ENCODE measurements at regions not wholly inside any gene's neighbourhood (a gene's known extent, or its start where the extent isn't known, plus 50 kb on each side); places are given as distances from the start of the nearest gene placed in this dataset.
"Not testable (repeated sequence)": the region's sequence is repeated elsewhere in the genome, so short reads cannot be mapped to it uniquely, and the experiment has no call there.

GRCh38 chr18:70732916-70733315 is 444.1 kb downstream of the SOCS6 start:
- no peak for DNase-seq

- no peak for DNase-seq
Measured at GRCh38 chr18:70732188-70732587, 443.3 kb downstream of the SOCS6 start.

- no peak for DNase-seq
Measured at GRCh38 chr18:70720607-70721006, 431.8 kb downstream of the SOCS6 start.

- DNase-seq = no peak
Measured at GRCh38 chr18:70709720-70710119, 420.9 kb downstream of the SOCS6 start.

GRCh38 chr18:70709144-70709543 is 420.3 kb downstream of the SOCS6 start:
- DNase-seq = no peak

GRCh38 chr18:70705831-70706416 is 417.1 kb downstream of the SOCS6 start:
- no peak for DNase-seq

- no peak for DNase-seq
Measured at GRCh38 chr18:70700496-70700895, 411.7 kb downstream of the SOCS6 start.

GRCh38 chr18:70698574-70698973 is 409.7 kb downstream of the SOCS6 start:
- no peak for DNase-seq

GRCh38 chr18:70693246-70693645 is 404.4 kb downstream of the SOCS6 start:
- DNase-seq = no peak

GRCh38 chr18:70689765-70690164 is 400.9 kb downstream of the SOCS6 start:
- DNase-seq = not testable (repeated sequence)

- DNase-seq = no peak
Measured at GRCh38 chr18:70688286-70688685, 399.4 kb downstream of the SOCS6 start.

- no peak for DNase-seq
Measured at GRCh38 chr18:70684821-70685220, 396.0 kb downstream of the SOCS6 start.

- DNase-seq = no peak
Measured at GRCh38 chr18:70683263-70683662, 394.4 kb downstream of the SOCS6 start.

GRCh38 chr18:70674896-70675295 is 386.1 kb downstream of the SOCS6 start:
- no peak for DNase-seq

- no peak for DNase-seq
Measured at GRCh38 chr18:70673831-70674230, 385.0 kb downstream of the SOCS6 start.

- DNase-seq = peak; percentile 8 to 9
Measured at GRCh38 chr18:70672581-70672980, 383.7 kb downstream of the SOCS6 start.

- peak; percentile 6 to 8 for DNase-seq
Measured at GRCh38 chr18:70671889-70672565, 383.2 kb downstream of the SOCS6 start.

GRCh38 chr18:70666936-70667335 is 378.1 kb downstream of the SOCS6 start:
- no peak for DNase-seq

- DNase-seq = no peak
Measured at GRCh38 chr18:70663141-70663540, 374.3 kb downstream of the SOCS6 start.

- DNase-seq = no peak
Measured at GRCh38 chr18:70662588-70662987, 373.7 kb downstream of the SOCS6 start.

GRCh38 chr18:70659036-70659925 is 370.4 kb downstream of the SOCS6 start:
- peak; percentile 27 to 42 for DNase-seq

GRCh38 chr18:70653671-70654070 is 364.8 kb downstream of the SOCS6 start:
- no peak for DNase-seq

- no peak for DNase-seq
Measured at GRCh38 chr18:70650878-70651277, 362.0 kb downstream of the SOCS6 start.

- DNase-seq = no peak
Measured at GRCh38 chr18:70649683-70650082, 360.8 kb downstream of the SOCS6 start.

Data from activated CD4-positive, alpha-beta T cell treated with anti-CD3 and anti-CD28 coated beads for 4 hours (primary cell).